ENCODE measurements at regions not wholly inside any gene's neighbourhood (a gene's known extent, or its start where the extent isn't known, plus 50 kb on each side); places are given as distances from the start of the nearest gene placed in this dataset.
A peak's percentile ranks its signal among the peaks of the same experiment; 100 is the strongest.

DNA sequence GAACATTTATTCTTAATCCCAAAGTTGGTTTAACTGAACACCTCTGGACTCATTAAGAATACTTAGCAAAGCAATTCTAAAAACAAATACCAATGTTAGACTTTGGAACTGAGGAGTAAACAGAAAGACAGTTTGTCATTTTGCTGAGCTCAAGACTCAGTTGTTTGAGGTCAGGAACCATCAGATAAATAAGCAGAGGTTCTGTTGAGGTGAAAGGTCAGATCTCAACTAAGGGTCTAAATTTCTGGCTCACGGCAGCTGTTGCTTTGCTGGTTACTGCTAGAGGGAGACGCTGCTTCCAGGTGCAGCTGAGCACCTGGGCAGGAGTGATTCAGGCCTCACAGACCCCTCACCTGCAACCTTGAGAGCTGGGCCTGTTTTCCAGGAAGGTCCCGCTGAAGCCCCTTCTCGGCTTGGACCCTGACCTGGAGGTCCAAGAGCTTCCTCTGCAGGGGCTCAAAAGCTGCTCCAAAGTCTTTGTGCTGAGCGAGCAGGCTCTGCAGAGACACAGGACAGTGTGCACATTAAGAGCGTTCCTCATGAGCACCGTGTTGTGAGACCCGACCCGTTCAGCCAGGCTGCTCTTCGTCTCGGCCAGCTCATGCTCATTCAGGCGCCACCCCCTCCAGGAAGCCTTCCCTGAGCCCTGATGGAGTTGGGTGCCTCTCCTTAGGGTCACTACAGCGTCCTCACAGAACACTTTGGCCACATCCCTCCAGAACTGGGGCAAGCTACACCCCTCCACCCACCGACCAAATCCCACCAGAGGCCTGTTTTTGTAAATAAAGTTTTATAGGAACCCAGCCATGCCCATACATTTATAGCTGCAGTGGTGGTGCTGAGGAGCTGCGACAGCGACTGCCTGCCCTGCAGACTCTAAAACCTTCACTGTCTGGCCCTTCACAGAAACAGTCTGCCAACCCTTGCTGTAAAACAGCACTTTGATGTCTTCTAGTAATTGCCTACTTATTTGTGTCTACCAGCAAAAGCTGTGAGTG is 72.0 kb downstream of the SYNE3 start (continued):
- TF ChIP-seq, protein P1, sequence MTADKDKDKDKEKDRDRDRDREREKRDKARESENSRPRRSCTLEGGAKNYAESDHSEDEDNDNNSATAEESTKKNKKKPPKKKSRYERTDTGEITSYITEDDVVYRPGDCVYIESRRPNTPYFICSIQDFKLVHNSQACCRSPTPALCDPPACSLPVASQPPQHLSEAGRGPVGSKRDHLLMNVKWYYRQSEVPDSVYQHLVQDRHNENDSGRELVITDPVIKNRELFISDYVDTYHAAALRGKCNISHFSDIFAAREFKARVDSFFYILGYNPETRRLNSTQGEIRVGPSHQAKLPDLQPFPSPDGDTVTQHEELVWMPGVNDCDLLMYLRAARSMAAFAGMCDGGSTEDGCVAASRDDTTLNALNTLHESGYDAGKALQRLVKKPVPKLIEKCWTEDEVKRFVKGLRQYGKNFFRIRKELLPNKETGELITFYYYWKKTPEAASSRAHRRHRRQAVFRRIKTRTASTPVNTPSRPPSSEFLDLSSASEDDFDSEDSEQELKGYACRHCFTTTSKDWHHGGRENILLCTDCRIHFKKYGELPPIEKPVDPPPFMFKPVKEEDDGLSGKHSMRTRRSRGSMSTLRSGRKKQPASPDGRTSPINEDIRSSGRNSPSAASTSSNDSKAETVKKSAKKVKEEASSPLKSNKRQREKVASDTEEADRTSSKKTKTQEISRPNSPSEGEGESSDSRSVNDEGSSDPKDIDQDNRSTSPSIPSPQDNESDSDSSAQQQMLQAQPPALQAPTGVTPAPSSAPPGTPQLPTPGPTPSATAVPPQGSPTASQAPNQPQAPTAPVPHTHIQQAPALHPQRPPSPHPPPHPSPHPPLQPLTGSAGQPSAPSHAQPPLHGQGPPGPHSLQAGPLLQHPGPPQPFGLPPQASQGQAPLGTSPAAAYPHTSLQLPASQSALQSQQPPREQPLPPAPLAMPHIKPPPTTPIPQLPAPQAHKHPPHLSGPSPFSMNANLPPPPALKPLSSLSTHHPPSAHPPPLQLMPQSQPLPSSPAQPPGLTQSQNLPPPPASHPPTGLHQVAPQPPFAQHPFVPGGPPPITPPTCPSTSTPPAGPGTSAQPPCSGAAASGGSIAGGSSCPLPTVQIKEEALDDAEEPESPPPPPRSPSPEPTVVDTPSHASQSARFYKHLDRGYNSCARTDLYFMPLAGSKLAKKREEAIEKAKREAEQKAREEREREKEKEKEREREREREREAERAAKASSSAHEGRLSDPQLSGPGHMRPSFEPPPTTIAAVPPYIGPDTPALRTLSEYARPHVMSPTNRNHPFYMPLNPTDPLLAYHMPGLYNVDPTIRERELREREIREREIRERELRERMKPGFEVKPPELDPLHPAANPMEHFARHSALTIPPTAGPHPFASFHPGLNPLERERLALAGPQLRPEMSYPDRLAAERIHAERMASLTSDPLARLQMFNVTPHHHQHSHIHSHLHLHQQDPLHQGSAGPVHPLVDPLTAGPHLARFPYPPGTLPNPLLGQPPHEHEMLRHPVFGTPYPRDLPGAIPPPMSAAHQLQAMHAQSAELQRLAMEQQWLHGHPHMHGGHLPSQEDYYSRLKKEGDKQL (CRISPR knock-in tag; IDR thresholded peaks at IDR 0.05; ENCODE audit: low read depth): 0 out of 2 replicates have a peak, but pooled peaks have one; percentile 76
- peak; percentile 70 for TF ChIP-seq TBL1XR1 (IDR thresholded peaks at IDR 0.05; ENCODE audit: borderline replicate concordance, low read length, partially characterized antibody)
- TF ChIP-seq, protein P2, sequence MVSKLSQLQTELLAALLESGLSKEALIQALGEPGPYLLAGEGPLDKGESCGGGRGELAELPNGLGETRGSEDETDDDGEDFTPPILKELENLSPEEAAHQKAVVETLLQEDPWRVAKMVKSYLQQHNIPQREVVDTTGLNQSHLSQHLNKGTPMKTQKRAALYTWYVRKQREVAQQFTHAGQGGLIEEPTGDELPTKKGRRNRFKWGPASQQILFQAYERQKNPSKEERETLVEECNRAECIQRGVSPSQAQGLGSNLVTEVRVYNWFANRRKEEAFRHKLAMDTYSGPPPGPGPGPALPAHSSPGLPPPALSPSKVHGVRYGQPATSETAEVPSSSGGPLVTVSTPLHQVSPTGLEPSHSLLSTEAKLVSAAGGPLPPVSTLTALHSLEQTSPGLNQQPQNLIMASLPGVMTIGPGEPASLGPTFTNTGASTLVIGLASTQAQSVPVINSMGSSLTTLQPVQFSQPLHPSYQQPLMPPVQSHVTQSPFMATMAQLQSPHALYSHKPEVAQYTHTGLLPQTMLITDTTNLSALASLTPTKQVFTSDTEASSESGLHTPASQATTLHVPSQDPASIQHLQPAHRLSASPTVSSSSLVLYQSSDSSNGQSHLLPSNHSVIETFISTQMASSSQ (IDR thresholded peaks at IDR 0.05; ENCODE audit: low read depth): no peak
- TF ChIP-seq, protein P2 (CRISPR knock-in tag; IDR thresholded peaks at IDR 0.05; ENCODE audit: borderline replicate concordance): peak; percentile 49; the same call in 1 of the 2 replicates
- peak; percentile 88 for TF ChIP-seq TBX3 (IDR thresholded peaks at IDR 0.05; ENCODE audit: borderline replicate concordance)
- peak; percentile 75; the same call in 1 of the 2 replicates for TF ChIP-seq HMG20A (CRISPR knock-in tag; IDR thresholded peaks at IDR 0.05; ENCODE audit: borderline replicate concordance)
- no peak for TF ChIP-seq CHD4 (IDR thresholded peaks at IDR 0.05; ENCODE audit: borderline replicate concordance, low read length)
- TF ChIP-seq CREB1 (IDR thresholded peaks at IDR 0.05): no peak
- peak; percentile 62 for TF ChIP-seq CREB1 (CRISPR knock-in tag; IDR thresholded peaks at IDR 0.05)
- TF ChIP-seq, protein P3, sequence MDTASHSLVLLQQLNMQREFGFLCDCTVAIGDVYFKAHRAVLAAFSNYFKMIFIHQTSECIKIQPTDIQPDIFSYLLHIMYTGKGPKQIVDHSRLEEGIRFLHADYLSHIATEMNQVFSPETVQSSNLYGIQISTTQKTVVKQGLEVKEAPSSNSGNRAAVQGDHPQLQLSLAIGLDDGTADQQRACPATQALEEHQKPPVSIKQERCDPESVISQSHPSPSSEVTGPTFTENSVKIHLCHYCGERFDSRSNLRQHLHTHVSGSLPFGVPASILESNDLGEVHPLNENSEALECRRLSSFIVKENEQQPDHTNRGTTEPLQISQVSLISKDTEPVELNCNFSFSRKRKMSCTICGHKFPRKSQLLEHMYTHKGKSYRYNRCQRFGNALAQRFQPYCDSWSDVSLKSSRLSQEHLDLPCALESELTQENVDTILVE (CRISPR knock-in tag; IDR thresholded peaks at IDR 0.05): 0 out of 2 replicates have a peak, but pooled peaks have one; percentile 20
- 0 out of 2 replicates have a peak, but pooled peaks have one; percentile 28 for TF ChIP-seq PHF8 (CRISPR knock-in tag; IDR thresholded peaks at IDR 0.05)
- TF ChIP-seq ZNF792 (CRISPR knock-in tag; IDR thresholded peaks at IDR 0.05): peak; percentile 20; the same call in 1 of the 2 replicates
- peak; percentile 71; the same call in 1 of the 2 replicates for TF ChIP-seq ZBTB7A (CRISPR knock-in tag; IDR thresholded peaks at IDR 0.05)
- peak; percentile 84 for TF ChIP-seq PHF21A (CRISPR knock-in tag; IDR thresholded peaks at IDR 0.05)
- TF ChIP-seq RAD51 (IDR thresholded peaks at IDR 0.05; ENCODE audit: borderline replicate concordance): no peak
- TF ChIP-seq, protein P4, sequence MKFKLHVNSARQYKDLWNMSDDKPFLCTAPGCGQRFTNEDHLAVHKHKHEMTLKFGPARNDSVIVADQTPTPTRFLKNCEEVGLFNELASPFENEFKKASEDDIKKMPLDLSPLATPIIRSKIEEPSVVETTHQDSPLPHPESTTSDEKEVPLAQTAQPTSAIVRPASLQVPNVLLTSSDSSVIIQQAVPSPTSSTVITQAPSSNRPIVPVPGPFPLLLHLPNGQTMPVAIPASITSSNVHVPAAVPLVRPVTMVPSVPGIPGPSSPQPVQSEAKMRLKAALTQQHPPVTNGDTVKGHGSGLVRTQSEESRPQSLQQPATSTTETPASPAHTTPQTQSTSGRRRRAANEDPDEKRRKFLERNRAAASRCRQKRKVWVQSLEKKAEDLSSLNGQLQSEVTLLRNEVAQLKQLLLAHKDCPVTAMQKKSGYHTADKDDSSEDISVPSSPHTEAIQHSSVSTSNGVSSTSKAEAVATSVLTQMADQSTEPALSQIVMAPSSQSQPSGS (CRISPR knock-in tag; IDR thresholded peaks at IDR 0.05): peak; percentile 70

Measured in HepG2 (cell line).